ENCODE measurements at regions not wholly inside any gene's neighbourhood (a gene's known extent, or its start where the extent isn't known, plus 50 kb on each side); places are given as distances from the start of the nearest gene placed in this dataset.

DNA sequence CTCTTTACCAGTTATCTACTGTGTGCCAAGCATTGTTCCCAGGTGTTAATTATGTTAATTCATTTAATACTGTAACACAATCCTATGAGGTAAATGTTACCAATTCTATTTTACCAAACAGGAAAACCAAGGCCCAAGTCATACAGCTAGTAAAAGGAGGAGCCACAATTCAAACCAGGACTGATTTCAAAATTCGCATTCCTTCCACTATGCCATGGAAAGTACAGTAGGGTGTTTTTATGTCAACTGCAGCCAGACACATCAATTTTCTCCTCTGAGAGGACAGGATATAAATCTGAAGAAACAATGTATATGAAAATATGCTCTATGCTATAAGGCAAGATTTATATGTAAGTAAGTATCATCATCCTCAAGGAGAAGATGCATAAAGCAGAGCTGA lies 104.3 kb downstream of the RPL27A start:
- Histone ChIP-seq H3K4ac (ENCODE audit: low read depth, low read length) (no peak overlapping the region), H3K4me3 (ENCODE audit: low read depth, low read length) (no peak overlapping the region), H2BK120ac (ENCODE audit: insufficient read depth, low read length, poor library complexity) (no peak overlapping the region), H3K4me2 (ENCODE audit: low read length) (no peak overlapping the region), H2BK12ac (ENCODE audit: low read length) (no peak overlapping the region), H3K4me1 (ENCODE audit: control insufficient read depth in 1 of 2, insufficient read depth in 2 of 2, low read length in 2 of 2) (peaks cover 3 to 9% of the 10 kb centered on the region in 2 experiments), H4K12ac (ENCODE audit: low read depth, low read length) (no peak overlapping the region), H3K27ac (ENCODE audit: low read depth, low read length) (no peak overlapping the region), H3K14ac (ENCODE audit: low read length) (no peak overlapping the region), H3K79me1 (ENCODE audit: low read length) (peaks cover 1% of the 10 kb centered on the region), H3K27me3 (ENCODE audit: insufficient read depth, low read length) (no peaks in the 10 kb centered on the region), H2AK5ac (ENCODE audit: low read length) (no peak overlapping the region), H3K36me3 (ENCODE audit: control insufficient read depth in 1 of 2, insufficient read depth in 2 of 2, low read length in 2 of 2) (peaks cover 0 to 2% of the 10 kb centered on the region in 2 experiments), H3K9ac (ENCODE audit: low read length) (no peak overlapping the region), H3K18ac (ENCODE audit: low read length) (no peak overlapping the region), H4K91ac (ENCODE audit: low read depth, low read length) (no peak overlapping the region), H3K9me3 (ENCODE audit: insufficient read depth, low read depth, low read length) (no peaks in the 10 kb centered on the region), H2AFZ (ENCODE audit: insufficient read depth, low read length, poor library complexity) (no peak overlapping the region), H3K79me2 (ENCODE audit: control insufficient read depth, insufficient read depth, low read length, poor library complexity) (no peaks in the 10 kb centered on the region), H2BK5ac (ENCODE audit: low read depth, low read length, poor library complexity) (no peak overlapping the region), H4K8ac (ENCODE audit: low read depth, low read length) (no peak overlapping the region), H3K23ac (ENCODE audit: low read length) (no peak overlapping the region)
- WGBS (ENCODE audit: extremely low coverage, insufficient coverage, insufficient read length): no CpG with 5 or more reads among the region's 1 CpG
- peak in 1 of 2 donors; percentile 50 for DNase-seq

DNA sequence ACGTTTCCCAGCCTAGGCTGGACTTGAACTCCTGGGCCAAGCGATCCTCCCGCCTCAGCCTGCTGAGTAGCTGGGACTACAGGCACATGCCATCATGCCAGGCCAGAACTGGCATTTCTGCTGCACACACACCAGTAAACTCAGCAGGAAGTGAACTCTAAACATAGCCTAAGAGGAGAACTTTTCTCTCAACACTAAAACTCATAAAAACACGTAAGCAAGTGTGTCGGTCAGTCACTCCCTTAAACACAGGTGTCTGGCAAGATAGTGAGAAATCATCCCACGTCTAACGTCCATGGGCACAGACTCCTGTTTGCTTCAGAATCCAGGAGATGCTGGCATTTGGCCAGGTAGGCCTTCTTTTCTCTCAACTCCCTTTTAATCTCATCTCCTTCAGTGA lies 104.8 kb downstream of the RPL27A start:
- peaks cover 1% of the 10 kb centered on the region for H3K79me1 ChIP-seq (ENCODE audit: low read length)
- no peak overlapping the region for H4K8ac ChIP-seq (ENCODE audit: low read depth, low read length)
- H3K27me3 ChIP-seq (ENCODE audit: insufficient read depth, low read length): no peaks in the 10 kb centered on the region
- no peaks in the 10 kb centered on the region for H3K9me3 ChIP-seq (ENCODE audit: insufficient read depth, low read depth, low read length)
- no peak overlapping the region for H4K12ac ChIP-seq (ENCODE audit: low read depth, low read length)
- H3K36me3 ChIP-seq (ENCODE audit: control insufficient read depth in 1 of 2, insufficient read depth in 2 of 2, low read length in 2 of 2): peaks cover 0 to 2% of the 10 kb centered on the region in 2 experiments
- no CpG with 5 or more reads among the region's 7 CpGs for WGBS (ENCODE audit: extremely low coverage, insufficient coverage, insufficient read length)
- no peak for DNase-seq
- no peak overlapping the region for H2BK5ac ChIP-seq (ENCODE audit: low read depth, low read length, poor library complexity)
- no peak overlapping the region for H3K27ac ChIP-seq (ENCODE audit: low read depth, low read length)
- no peak overlapping the region for H2AK5ac ChIP-seq (ENCODE audit: low read length)
- H3K4ac ChIP-seq (ENCODE audit: low read depth, low read length): no peak overlapping the region
- no peak overlapping the region for H3K23ac ChIP-seq (ENCODE audit: low read length)
- H3K4me1 ChIP-seq (ENCODE audit: control insufficient read depth in 1 of 2, insufficient read depth in 2 of 2, low read length in 2 of 2): peaks cover 3 to 9% of the 10 kb centered on the region in 2 experiments
- no peaks in the 10 kb centered on the region for H3K79me2 ChIP-seq (ENCODE audit: control insufficient read depth, insufficient read depth, low read length, poor library complexity)
- H4K91ac ChIP-seq (ENCODE audit: low read depth, low read length): no peak overlapping the region
- H2BK120ac ChIP-seq (ENCODE audit: insufficient read depth, low read length, poor library complexity): no peak overlapping the region
- no peak overlapping the region for H3K9ac ChIP-seq (ENCODE audit: low read length)
- H3K18ac ChIP-seq (ENCODE audit: low read length): no peak overlapping the region
- no peak overlapping the region for H2BK12ac ChIP-seq (ENCODE audit: low read length)
- no peak overlapping the region for H3K4me3 ChIP-seq (ENCODE audit: low read depth, low read length)
- H3K4me2 ChIP-seq (ENCODE audit: low read length): no peak overlapping the region
- H2AFZ ChIP-seq (ENCODE audit: insufficient read depth, low read length, poor library complexity): no peak overlapping the region
- H3K14ac ChIP-seq (ENCODE audit: low read length): no peak overlapping the region

DNA sequence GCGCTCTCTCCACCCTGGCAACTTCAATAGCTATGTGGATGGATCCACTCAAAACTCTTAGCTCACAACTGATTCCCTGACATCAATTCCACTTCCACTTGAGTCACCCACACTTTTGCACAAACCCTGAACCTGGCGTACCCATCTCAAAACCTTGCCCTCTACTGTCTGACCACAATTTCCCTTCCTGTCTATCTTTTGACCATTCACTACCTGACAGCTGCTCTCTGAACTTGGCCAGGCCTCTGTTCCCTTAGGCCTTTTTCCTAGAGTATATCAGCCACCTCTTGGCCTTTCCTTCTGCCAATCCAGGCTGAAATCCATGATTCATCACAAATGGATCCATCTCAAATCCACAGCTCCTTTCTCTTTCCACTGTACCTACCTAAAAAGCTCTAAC lies 106.0 kb downstream of the RPL27A start:
- Histone ChIP-seq H3K4me2 (ENCODE audit: low read length) (no peak overlapping the region), H2AK5ac (ENCODE audit: low read length) (no peak overlapping the region), H3K27me3 (ENCODE audit: insufficient read depth, low read length) (no peaks in the 10 kb centered on the region), H2BK5ac (ENCODE audit: low read depth, low read length, poor library complexity) (no peak overlapping the region), H3K4ac (ENCODE audit: low read depth, low read length) (no peak overlapping the region), H3K79me1 (ENCODE audit: low read length) (peaks cover 1% of the 10 kb centered on the region), H3K4me1 (ENCODE audit: control insufficient read depth in 1 of 2, insufficient read depth in 2 of 2, low read length in 2 of 2) (peaks cover 3 to 9% of the 10 kb centered on the region in 2 experiments), H3K79me2 (ENCODE audit: control insufficient read depth, insufficient read depth, low read length, poor library complexity) (no peaks in the 10 kb centered on the region), H3K18ac (ENCODE audit: low read length) (no peak overlapping the region), H3K14ac (ENCODE audit: low read length) (no peak overlapping the region), H4K12ac (ENCODE audit: low read depth, low read length) (no peak overlapping the region), H4K91ac (ENCODE audit: low read depth, low read length) (no peak overlapping the region), H3K9me3 (ENCODE audit: insufficient read depth, low read depth, low read length) (no peaks in the 10 kb centered on the region), H2AFZ (ENCODE audit: insufficient read depth, low read length, poor library complexity) (no peak overlapping the region), H4K8ac (ENCODE audit: low read depth, low read length) (no peak overlapping the region), H3K27ac (ENCODE audit: low read depth, low read length) (no peak overlapping the region), H3K23ac (ENCODE audit: low read length) (no peak overlapping the region), H2BK12ac (ENCODE audit: low read length) (no peak overlapping the region), H3K4me3 (ENCODE audit: low read depth, low read length) (no peak overlapping the region), H3K9ac (ENCODE audit: low read length) (no peak overlapping the region), H2BK120ac (ENCODE audit: insufficient read depth, low read length, poor library complexity) (no peak overlapping the region), H3K36me3 (ENCODE audit: control insufficient read depth in 1 of 2, insufficient read depth in 2 of 2, low read length in 2 of 2) (peaks cover 0 to 2% of the 10 kb centered on the region in 2 experiments)
- WGBS (ENCODE audit: extremely low coverage, insufficient coverage, insufficient read length): no CpG with 5 or more reads among the region's 2 CpGs
- no peak for DNase-seq

DNA sequence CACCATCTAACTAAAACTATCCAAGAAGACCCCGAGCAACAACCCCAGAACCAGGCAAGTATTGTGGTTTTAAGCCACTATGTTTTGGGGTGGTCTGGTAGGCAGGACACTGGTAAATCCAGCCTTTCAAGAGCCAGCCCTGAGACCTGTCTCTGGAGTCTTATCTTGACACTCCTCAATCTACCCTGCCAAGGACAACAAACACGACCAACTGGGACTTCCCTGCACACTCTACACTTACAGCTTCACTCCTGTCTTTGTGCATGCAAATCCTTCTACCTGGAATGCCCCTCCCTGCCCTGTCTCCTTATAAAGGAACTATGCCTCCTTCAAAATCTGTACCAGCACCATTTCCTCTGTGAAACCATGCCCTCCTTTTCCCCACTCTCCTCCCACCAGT lies 107.3 kb downstream of the RPL27A start:
- Histone ChIP-seq H3K18ac (ENCODE audit: low read length) (no peak overlapping the region), H3K79me1 (ENCODE audit: low read length) (peaks cover 1% of the 10 kb centered on the region), H2BK120ac (ENCODE audit: insufficient read depth, low read length, poor library complexity) (no peak overlapping the region), H4K91ac (ENCODE audit: low read depth, low read length) (no peak overlapping the region), H2BK12ac (ENCODE audit: low read length) (no peak overlapping the region), H3K4me2 (ENCODE audit: low read length) (no peak overlapping the region), H2AFZ (ENCODE audit: insufficient read depth, low read length, poor library complexity) (no peak overlapping the region), H4K8ac (ENCODE audit: low read depth, low read length) (no peak overlapping the region), H3K79me2 (ENCODE audit: control insufficient read depth, insufficient read depth, low read length, poor library complexity) (no peaks in the 10 kb centered on the region), H2BK5ac (ENCODE audit: low read depth, low read length, poor library complexity) (no peak overlapping the region), H3K23ac (ENCODE audit: low read length) (no peak overlapping the region), H3K4ac (ENCODE audit: low read depth, low read length) (no peak overlapping the region), H3K9me3 (ENCODE audit: insufficient read depth, low read depth, low read length) (no peaks in the 10 kb centered on the region), H3K36me3 (ENCODE audit: control insufficient read depth in 1 of 2, insufficient read depth in 2 of 2, low read length in 2 of 2) (peaks cover 2 to 3% of the 10 kb centered on the region in 2 experiments), H4K12ac (ENCODE audit: low read depth, low read length) (no peak overlapping the region), H3K27ac (ENCODE audit: low read depth, low read length) (no peak overlapping the region), H3K4me3 (ENCODE audit: low read depth, low read length) (no peak overlapping the region), H3K4me1 (ENCODE audit: control insufficient read depth in 1 of 2, insufficient read depth in 2 of 2, low read length in 2 of 2) (peaks cover 3 to 9% of the 10 kb centered on the region in 2 experiments), H3K27me3 (ENCODE audit: insufficient read depth, low read length) (no peaks in the 10 kb centered on the region), H3K9ac (ENCODE audit: low read length) (no peak overlapping the region), H3K14ac (ENCODE audit: low read length) (no peak overlapping the region), H2AK5ac (ENCODE audit: low read length) (no peak overlapping the region)
- WGBS (ENCODE audit: extremely low coverage, insufficient coverage, insufficient read length): no CpG with 5 or more reads among the region's 2 CpGs
- DNase-seq: no peak

Data from trophoblast cell (in vitro differentiated cells and primary cell).